Erythroblast (primary cell): ENCODE measurements at regions not wholly inside any gene's neighbourhood (a gene's known extent, or its start where the extent isn't known, plus 50 kb on each side); places are given as distances from the start of the nearest gene placed in this dataset.

Experiments
- GATA1 ChIP-seq: IDR thresholded peaks from 2 replicates; pipeline ENCODE4 v1.6.1; 2011; ENCODE audit warnings: low read depth, mild to moderate bottlenecking, control low read depth, low read length, moderate library complexity
- POLR2A ChIP-seq: IDR thresholded peaks from 2 replicates; pipeline ENCODE4 v1.6.1; 2011; ENCODE audit warnings: mild to moderate bottlenecking, low read length

DNA sequence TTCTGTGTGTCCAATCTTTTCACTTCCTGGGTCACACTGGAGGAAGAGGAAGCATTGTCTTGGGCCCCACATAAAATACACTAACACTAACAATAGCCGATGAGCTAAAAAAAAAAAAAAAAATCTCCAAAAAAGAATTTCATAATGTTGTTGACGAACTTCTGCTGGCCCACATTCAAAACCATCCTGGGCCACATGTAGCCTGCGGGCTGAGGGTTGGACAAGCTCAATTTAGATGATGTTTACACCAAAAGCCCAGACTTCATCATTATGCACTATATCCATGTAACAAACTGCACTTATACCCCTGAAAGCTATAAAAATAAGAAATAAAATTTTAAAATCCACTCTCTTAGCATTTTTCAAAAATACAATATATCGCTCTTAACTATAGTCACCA is 187.8 kb upstream of the PTBP2 start:
- TF ChIP-seq POLR2A (no peak), GATA1 (no peak)
